SK-N-SH treated with all-trans-retinoic acid at 6 μM for 48 hours (cell line): ENCODE measurements at regions not wholly inside any gene's neighbourhood (a gene's known extent, or its start where the extent isn't known, plus 50 kb on each side); places are given as distances from the start of the nearest gene placed in this dataset.

Experiments used
- ARNTL ChIP-seq: fragments of 450-650 bp; formaldehyde crosslinking; IDR thresholded peaks from 2 replicates; pipeline ENCODE4 v1.5.0; 2020; ENCODE audit warnings: low read depth, mild to moderate bottlenecking, moderate library complexity, borderline replicate concordance
- CSDC2 ChIP-seq: fragments of 250-450 bp; sonication (Bioruptor Pico); IDR thresholded peaks from 2 replicates; pipeline ENCODE4 v1.5.0; 2020; ENCODE audit warnings: mild to moderate bottlenecking, moderate library complexity
- PATZ1 ChIP-seq: fragments of 250-450 bp; sonication (Bioruptor Pico); IDR thresholded peaks from 2 replicates; pipeline ENCODE4 v1.8.0; 2020; ENCODE audit warnings: mild to moderate bottlenecking, moderate library complexity, borderline replicate concordance
- SNAI2 ChIP-seq: fragments of 250-450 bp; sonication (Bioruptor Pico); IDR thresholded peaks from 2 replicates; pipeline ENCODE4 v1.5.0; 2020; ENCODE audit warnings: mild to moderate bottlenecking, moderate library complexity
- TCF4 ChIP-seq: fragments of 250-450 bp; sonication (Bioruptor Pico); IDR thresholded peaks from 2 replicates; pipeline ENCODE4 v1.8.0; 2021; ENCODE audit warnings: mild to moderate bottlenecking, moderate library complexity, borderline replicate concordance
- ZC3H10 ChIP-seq: fragments of 250-450 bp; sonication (Bioruptor Pico); IDR thresholded peaks from 2 replicates; pipeline ENCODE4 v1.5.1; 2021; ENCODE audit warnings: mild to moderate bottlenecking, moderate library complexity
- ZFP3 ChIP-seq: fragments of 250-450 bp; sonication (Bioruptor Pico); IDR thresholded peaks from 2 replicates; pipeline ENCODE4 v1.5.0; 2020; ENCODE audit warnings: mild to moderate bottlenecking, moderate library complexity
- ZFP30 ChIP-seq: fragments of 450-650 bp; formaldehyde crosslinking; IDR thresholded peaks from 2 replicates; pipeline ENCODE4 v1.5.0; 2022; ENCODE audit warnings: mild to moderate bottlenecking, moderate library complexity
- ZNF70 ChIP-seq: fragments of 450-650 bp; formaldehyde crosslinking; IDR thresholded peaks from 2 replicates; pipeline ENCODE4 v1.5.0; 2020; ENCODE audit warnings: mild to moderate bottlenecking, moderate library complexity

- no peak for TF ChIP-seq ARNTL (CRISPR knock-in tag)
- no peak for TF ChIP-seq PATZ1
- TF ChIP-seq ZC3H10 (CRISPR knock-in tag) = no peak
- TF ChIP-seq ZNF70 = no peak
- TF ChIP-seq CSDC2 = no peak
- TF ChIP-seq ZFP3 (CRISPR knock-in tag) = no peak
- TF ChIP-seq ZFP30 = no peak
- no peak for TF ChIP-seq SNAI2 (CRISPR knock-in tag)
- no peak for TF ChIP-seq TCF4 (CRISPR knock-in tag)
Observed at GRCh38 chr18:10403708-10404107, 50.7 kb upstream of the APCDD1 start.
